H1 (cell line): ENCODE measurements at regions not wholly inside any gene's neighbourhood (a gene's known extent, or its start where the extent isn't known, plus 50 kb on each side); places are given as distances from the start of the nearest gene placed in this dataset.

ENCODE experiments used
- CTCF ChIA-PET: fragments of 300-600 bp; sonication (Branson Sonifier 250); formaldehyde crosslinking; loops from one replicate; lab custom pipeline; 2021; ENCODE audit not compliant: partially characterized antibody; lab: Charles Lee
- POLR2A ChIA-PET: fragments of 300-600 bp; sonication (Branson Sonifier 250); formaldehyde crosslinking; loops from one replicate; lab custom pipeline; 2021; ENCODE audit warnings: inconsistent platforms; ENCODE audit not compliant: partially characterized antibody; lab: Charles Lee
- DNase-seq, 2 experiments: peaks; one replicate each; pipeline versions ENCODE4 v3.0.0 to v3.0.0-alpha.2; 2010 to 2022; ENCODE audit warnings: low spot score in 2 of 2, low read depth in 1 of 2, mixed read lengths in 1 of 2
- FAIRE-seq: peaks from 2 replicates; lab custom pipeline; 2011; peaks lifted over from hg19 to GRCh38; lab: Jason Lieb, UNC
- H2AFZ ChIP-seq: 2 replicates; pipeline ENCODE4 v1.8.1; 2012; ENCODE audit warnings: low read length, inconsistent platforms
- H2AK5ac ChIP-seq: 2 replicates; pipeline ENCODE4 v1.6.1; 2013; ENCODE audit warnings: low read depth, low read length
- H2BK120ac ChIP-seq: replicated peaks from 2 replicates; pipeline ENCODE3; 2013; ENCODE audit warnings: low read depth, low read length, inconsistent platforms
- H2BK12ac ChIP-seq: 2 replicates; pipeline ENCODE4 v1.6.1; 2013; ENCODE audit warnings: low read depth, low read length
- H2BK15ac ChIP-seq: 2 replicates; pipeline ENCODE4 v1.6.1; 2013; ENCODE audit warnings: low read length
- H2BK20ac ChIP-seq: 2 replicates; pipeline ENCODE4 v1.6.1; 2013; ENCODE audit warnings: low read length
- H2BK5ac ChIP-seq: 2 replicates; pipeline ENCODE4 v1.6.1; 2013; ENCODE audit warnings: low read depth, low read length
- H3K14ac ChIP-seq: 2 replicates; pipeline ENCODE4 v1.6.1; 2013; ENCODE audit warnings: inconsistent platforms; ENCODE audit not compliant: insufficient read length
- H3K18ac ChIP-seq: 2 replicates; pipeline ENCODE4 v1.6.1; 2013; ENCODE audit warnings: low read length; ENCODE audit errors: extremely low read depth
- H3K23ac ChIP-seq: 2 replicates; pipeline ENCODE4 v1.6.1; 2013; ENCODE audit warnings: inconsistent platforms; ENCODE audit not compliant: insufficient read length
- H3K23me2 ChIP-seq: 2 replicates; pipeline ENCODE4 v1.6.1; 2013; ENCODE audit warnings: low read depth, low read length
- H3K27ac ChIP-seq: 2 replicates; pipeline ENCODE4 v1.6.1; 2011; ENCODE audit warnings: low read depth, low read length, inconsistent platforms
- H3K27me3 ChIP-seq, 4 experiments: replicated peaks in 1 of 4; 1 replicate in 1 of 4; 2 replicates in 3 of 4; pipeline versions ENCODE4 v1.6.1 to v1.8.1; 2011 to 2013; ENCODE audit warnings: low read length in 3 of 4, mild to moderate bottlenecking in 3 of 4, inconsistent platforms in 2 of 4, mixed read lengths in 2 of 4, moderate library complexity in 1 of 4; ENCODE audit not compliant: control insufficient read depth in 3 of 4, insufficient read depth in 3 of 4; ENCODE audit errors: extremely low read depth in 1 of 4
- H3K36me3 ChIP-seq, 4 experiments: 2 replicates each; pipeline versions ENCODE4 v1.6.1 to v1.8.1; 2011 to 2013; ENCODE audit warnings: mild to moderate bottlenecking in 4 of 4, low read length in 3 of 4, moderate library complexity in 2 of 4, control low read depth in 1 of 4, inconsistent platforms in 1 of 4; ENCODE audit not compliant: insufficient read depth in 4 of 4, control insufficient read depth in 2 of 4
- H3K4ac ChIP-seq: replicated peaks from 2 replicates; pipeline ENCODE3; 2013; ENCODE audit warnings: low read length, low read depth, mixed read lengths, inconsistent platforms; ENCODE audit not compliant: insufficient read length
- H3K4me1 ChIP-seq, 4 experiments: replicated peaks in 1 of 4; 1 replicate in 1 of 4; 2 replicates in 3 of 4; pipeline versions ENCODE4 v1.6.1 to v1.8.1; 2011 to 2013; ENCODE audit warnings: low read length in 3 of 4, inconsistent platforms in 2 of 4, mixed read lengths in 1 of 4; ENCODE audit not compliant: insufficient read depth in 4 of 4, control insufficient read depth in 3 of 4
- H3K4me2 ChIP-seq, 2 experiments: 2 replicates each; pipeline versions ENCODE4 v1.6.1 to v1.8.1; 2011 to 2013; ENCODE audit warnings: low read depth in 2 of 2, low read length in 2 of 2, control low read depth in 1 of 2, inconsistent platforms in 1 of 2, mild to moderate bottlenecking in 1 of 2; ENCODE audit not compliant: insufficient read depth in 1 of 2
- H3K4me3 ChIP-seq, 4 experiments: fragments of 200-600, 300-600 bp in 1 of 4; sonication (generic), shearing (Covaris generic), sonication (Bioruptor Twin) in 1 of 4; 2 replicates each; pipeline versions ENCODE4 v1.5.1 to v1.8.1; 2011 to 2016; ENCODE audit warnings: low read length in 4 of 4, low read depth in 3 of 4, control low read depth in 2 of 4, inconsistent platforms in 2 of 4, mild to moderate bottlenecking in 2 of 4, mixed read lengths in 1 of 4, moderate library complexity in 1 of 4; ENCODE audit not compliant: insufficient read depth in 2 of 4; ENCODE audit errors: extremely low read depth in 1 of 4
- H3K56ac ChIP-seq: replicated peaks from 2 replicates; pipeline ENCODE3; 2013; ENCODE audit warnings: low read depth, mild to moderate bottlenecking, mixed read lengths, low read length, inconsistent platforms; ENCODE audit not compliant: insufficient read length
- H3K79me1 ChIP-seq: 2 replicates; pipeline ENCODE4 v1.6.1; 2013; ENCODE audit warnings: low read depth, low read length, control low read depth
- H3K79me2 ChIP-seq, 2 experiments: 2 replicates each; pipeline versions ENCODE4 v1.6.1 to v1.8.1; 2012 to 2013; ENCODE audit warnings: low read length in 2 of 2, mild to moderate bottlenecking in 2 of 2, inconsistent platforms in 1 of 2; ENCODE audit not compliant: insufficient read depth in 2 of 2, control insufficient read depth in 1 of 2
- H3K9ac ChIP-seq, 4 experiments: replicated peaks in 1 of 4; 1 replicate in 1 of 4; 2 replicates in 3 of 4; pipeline versions ENCODE4 v1.6.1 to v1.8.1; 2011 to 2013; ENCODE audit warnings: low read depth in 3 of 4, low read length in 3 of 4, control low read depth in 2 of 4, mild to moderate bottlenecking in 2 of 4, moderate library complexity in 2 of 4, inconsistent platforms in 1 of 4; ENCODE audit errors: extremely low read depth in 1 of 4
- H3K9me3 ChIP-seq, 2 experiments: 2 replicates each; pipeline versions ENCODE4 v1.6.1 to v1.8.1; 2012 to 2013; ENCODE audit warnings: mild to moderate bottlenecking in 2 of 2, moderate library complexity in 2 of 2, control low read depth in 1 of 2, inconsistent platforms in 1 of 2, low read depth in 1 of 2, low read length in 1 of 2, mixed read lengths in 1 of 2; ENCODE audit not compliant: insufficient read depth in 2 of 2
- H4K20me1 ChIP-seq, 2 experiments: replicated peaks in 1 of 2; 2 replicates each; pipeline versions ENCODE3 to v1.8.1; 2011 to 2013; ENCODE audit warnings: inconsistent platforms in 2 of 2, low read length in 2 of 2, mild to moderate bottlenecking in 1 of 2; ENCODE audit not compliant: insufficient read depth in 2 of 2, control insufficient read depth in 1 of 2
- H4K5ac ChIP-seq: 2 replicates; pipeline ENCODE4 v1.6.1; 2013; ENCODE audit warnings: low read length, low read depth, mixed read lengths, inconsistent platforms; ENCODE audit not compliant: insufficient read length
- H4K8ac ChIP-seq: 2 replicates; pipeline ENCODE4 v1.8.0; 2013; ENCODE audit warnings: mild to moderate bottlenecking, moderate library complexity, low read length, inconsistent platforms; ENCODE audit not compliant: insufficient read depth; ENCODE audit errors: extremely low read depth
- H4K91ac ChIP-seq: replicated peaks from 2 replicates; pipeline ENCODE3; 2013; ENCODE audit warnings: low read length, mixed read lengths, inconsistent platforms; ENCODE audit not compliant: insufficient read length
- BRCA1 ChIP-seq: IDR thresholded peaks from 2 replicates; pipeline ENCODE4 v1.6.1; 2012; ENCODE audit warnings: low read depth, low read length, improper control_type of control experiment
- CEBPB ChIP-seq: IDR thresholded peaks from 2 replicates; pipeline ENCODE4 v1.6.1; 2012; ENCODE audit warnings: low read depth, low read length
- JUND ChIP-seq: IDR thresholded peaks from 2 replicates; pipeline ENCODE4 v1.6.1; 2011; ENCODE audit warnings: mild to moderate bottlenecking, improper control_type of control experiment, low read length
- KDM5A ChIP-seq: fragments of 200-600 bp; IDR thresholded peaks from 2 replicates; pipeline ENCODE4 v1.7.1; 2012; ENCODE audit warnings: mild to moderate bottlenecking, low read length, inconsistent platforms, mixed read lengths
- PHF8 ChIP-seq: fragments of 200-600 bp; sonication (generic); conservative IDR thresholded peaks from 2 replicates; pipeline ENCODE4 v1.7.1; 2012; ENCODE audit warnings: low read depth, mild to moderate bottlenecking, inconsistent platforms, low read length, moderate library complexity
- RBBP5 ChIP-seq: IDR thresholded peaks from 2 replicates; pipeline ENCODE4 v1.7.1; 2012; ENCODE audit warnings: low read depth, mild to moderate bottlenecking, inconsistent platforms, low read length, moderate library complexity, borderline replicate concordance
- RXRA ChIP-seq: IDR thresholded peaks from 2 replicates; pipeline ENCODE4 v1.6.1; 2011; ENCODE audit warnings: low read depth, mild to moderate bottlenecking, low read length, moderate library complexity; ENCODE audit not compliant: insufficient read depth
- SP2 ChIP-seq: IDR thresholded peaks from 2 replicates; pipeline ENCODE4 v1.6.1; 2012; ENCODE audit warnings: mild to moderate bottlenecking, low read length, inconsistent platforms
- SUZ12 ChIP-seq: fragments of 200-600 bp; sonication (generic); IDR thresholded peaks from 2 replicates; pipeline ENCODE4 v1.6.1; 2012; ENCODE audit warnings: mild to moderate bottlenecking, inconsistent platforms, low read length, moderate library complexity, mixed read lengths
- TAF1 ChIP-seq: IDR thresholded peaks from 2 replicates; pipeline ENCODE4 v1.6.1; 2011; ENCODE audit warnings: mild to moderate bottlenecking, low read depth, low read length
- WGBS, 2 experiments: shearing (Covaris generic) in 1 of 2; methylation state at CpG; one replicate each; pipeline versions ENCODE4 v1.1.6 to v1.1.7; 2013 to 2015; ENCODE audit warnings: low lambda C conversion rate in 2 of 2, mixed read lengths in 2 of 2, inconsistent platforms in 1 of 2, low coverage in 1 of 2, missing lambda C conversion rate in 1 of 2; ENCODE audit not compliant: insufficient replicate concordance in 2 of 2, insufficient coverage in 1 of 2, insufficient read length in 1 of 2; ENCODE audit errors: extremely low coverage in 1 of 2, missing lambda C conversion rate in 1 of 2; 5-methylcytosine and 5-hydroxymethylcytosine counted together
- TF ChIP-seq, protein P1 (sequence below): IDR thresholded peaks from 2 replicates; pipeline ENCODE4 v1.6.1; 2011; ENCODE audit warnings: low read depth, mild to moderate bottlenecking, low read length; ENCODE audit not compliant: insufficient read depth

DNA sequence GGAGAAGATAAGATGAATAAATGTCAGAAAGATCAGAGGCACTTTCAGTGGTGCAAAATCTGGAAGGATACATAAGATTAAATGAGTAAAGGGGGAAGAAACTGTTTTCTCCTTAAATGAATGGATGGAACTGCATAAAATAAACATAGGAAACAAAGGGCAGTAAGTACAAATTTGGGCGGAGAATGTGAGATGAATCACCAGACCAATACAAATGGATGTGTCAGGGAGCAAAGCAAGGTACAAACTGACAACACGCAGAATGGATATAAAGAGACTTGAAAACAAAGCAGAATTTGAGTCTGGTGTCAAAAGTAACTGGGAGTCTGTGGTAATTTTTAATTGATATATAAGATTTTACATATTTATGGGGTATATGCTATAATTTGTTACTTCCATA, 175.3 kb upstream of the PCDH18 start:
- Histone ChIP-seq H3K27ac (no peak overlapping the region), H2BK12ac (no peak overlapping the region), H3K14ac (no peak overlapping the region), H3K36me3 (no peaks in the 10 kb centered on the region), H4K20me1 (no peaks in the 10 kb centered on the region), H3K56ac (no peak overlapping the region), H3K18ac (no peak overlapping the region), H2BK120ac (no peak overlapping the region), H3K23me2 (no peaks in the 10 kb centered on the region), H3K9ac (no peak overlapping the region), H3K4me3 (no peak overlapping the region), H2AK5ac (no peak overlapping the region), H2BK20ac (no peak overlapping the region), H4K91ac (no peak overlapping the region), H3K27me3 (no peaks in the 10 kb centered on the region), H3K23ac (no peak overlapping the region), H2BK15ac (no peak overlapping the region), H4K5ac (no peak overlapping the region), H4K8ac (no peak overlapping the region), H2AFZ (no peak overlapping the region), H3K79me1 (no peaks in the 10 kb centered on the region), H3K79me2 (no peaks in the 10 kb centered on the region), H3K9me3 (no peaks in the 10 kb centered on the region; a peak in 1 of 4 replicates), H3K4me1 (peaks cover 0 to 3% (median 0%) of the 10 kb centered on the region in 4 experiments; a peak in 1 of 7 replicates), H3K4ac (no peak overlapping the region), H3K4me2 (no peak overlapping the region), H2BK5ac (no peak overlapping the region)
- TF ChIP-seq, protein P1, sequence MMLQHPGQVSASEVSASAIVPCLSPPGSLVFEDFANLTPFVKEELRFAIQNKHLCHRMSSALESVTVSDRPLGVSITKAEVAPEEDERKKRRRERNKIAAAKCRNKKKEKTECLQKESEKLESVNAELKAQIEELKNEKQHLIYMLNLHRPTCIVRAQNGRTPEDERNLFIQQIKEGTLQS: no peak
- TF ChIP-seq JUND (no peak), RXRA (no peak), PHF8 (no peak), CEBPB (no peak), SUZ12 (no peak), KDM5A (no peak), SP2 (no peak), BRCA1 (no peak), TAF1 (no peak), RBBP5 (no peak)
- ChIA-PET POLR2A (no interaction called here), CTCF (no interaction called here)
- no peak for DNase-seq
- WGBS, 2 experiments: 90% methylated on average over 2 of the region's 2 CpGs; no CpG with 5 or more reads in 1 of the 2 experiments
- no peak for FAIRE-seq
